Stimulated activated CD4-positive, alpha-beta T cell treated with anti-CD3 and anti-CD28 coated beads, Interleukin-4, amount 100 ng/mL, for 4 hours (primary cell): ENCODE measurements at regions not wholly inside any gene's neighbourhood (a gene's known extent, or its start where the extent isn't known, plus 50 kb on each side); places are given as distances from the start of the nearest gene placed in this dataset.

ENCODE experiments used
- DNase-seq, 2 experiments: peaks; one replicate each; pipeline ENCODE4 v3.0.0-alpha.2; 2020

DNA sequence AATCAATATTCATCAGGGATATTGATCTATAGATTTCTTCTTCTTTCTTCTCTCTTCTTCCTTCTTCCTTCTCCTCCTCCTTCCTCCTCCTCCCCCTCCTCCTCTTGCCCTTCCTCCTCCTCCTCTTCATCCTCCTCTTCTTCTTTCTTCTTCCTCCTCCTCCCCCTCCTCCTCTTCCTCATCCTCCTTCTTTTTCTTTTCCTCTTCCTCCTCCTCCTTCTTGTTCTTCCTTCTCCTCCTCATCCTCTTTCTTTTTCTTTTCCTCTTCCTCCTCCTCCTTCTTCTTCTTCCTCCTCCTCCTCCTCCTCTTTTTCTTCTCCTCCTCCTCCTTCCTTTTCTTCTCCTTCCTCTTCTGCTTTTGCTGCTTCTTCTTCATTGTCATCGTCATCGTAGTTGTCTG lies 52.4 kb upstream of the SERINC1 start:
- DNase-seq: no peak

DNA sequence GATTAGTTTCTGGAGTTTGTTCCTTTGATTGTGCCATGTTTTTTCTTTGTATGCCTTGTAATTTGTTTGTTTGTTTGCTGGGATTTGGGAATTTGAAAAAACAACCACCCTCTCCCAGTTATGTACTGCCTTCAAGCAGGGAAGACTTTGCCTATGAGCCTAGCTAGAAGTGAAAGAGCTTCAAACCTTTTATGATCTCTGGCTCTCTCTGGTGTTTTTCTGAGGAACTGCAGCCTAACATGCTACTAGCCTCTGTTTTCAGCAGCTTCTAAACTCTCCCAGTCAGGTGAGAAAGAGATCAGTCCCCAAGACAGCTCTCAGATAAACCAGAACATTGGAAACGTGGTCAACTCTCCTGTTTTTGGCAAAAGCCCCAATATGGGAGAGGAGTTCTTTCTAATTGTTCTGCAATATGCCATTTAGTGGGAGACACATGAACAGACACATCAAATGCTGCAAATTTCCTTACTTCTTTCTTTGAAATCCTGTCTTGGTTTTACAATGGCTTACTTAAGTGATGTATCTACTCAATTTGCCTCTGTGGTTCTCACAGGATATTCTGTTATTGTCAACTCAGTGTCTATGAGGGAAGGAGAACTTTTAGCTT lies 58.9 kb upstream of the SERINC1 start:
- DNase-seq: peak; percentile 8 to 13

DNA sequence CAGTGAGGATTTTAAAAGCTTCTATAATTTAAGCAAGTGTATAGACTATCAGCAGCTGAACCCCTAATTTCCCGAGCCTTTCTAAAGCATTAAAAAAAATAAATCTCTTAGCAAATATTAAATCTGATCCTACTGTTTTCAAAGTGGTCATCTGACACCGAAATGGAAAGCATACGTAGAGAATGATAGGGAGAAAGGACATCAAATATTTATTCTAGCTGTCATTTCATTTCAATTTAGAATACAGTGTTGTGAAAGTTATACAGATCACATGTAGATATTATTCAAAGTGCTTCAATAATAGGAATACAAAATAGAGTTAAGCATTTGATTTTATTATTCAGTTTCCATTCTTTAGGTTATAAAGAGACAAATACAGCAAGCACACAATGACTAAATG lies 61.9 kb upstream of the PKIB start:
- DNase-seq: no peak

DNA sequence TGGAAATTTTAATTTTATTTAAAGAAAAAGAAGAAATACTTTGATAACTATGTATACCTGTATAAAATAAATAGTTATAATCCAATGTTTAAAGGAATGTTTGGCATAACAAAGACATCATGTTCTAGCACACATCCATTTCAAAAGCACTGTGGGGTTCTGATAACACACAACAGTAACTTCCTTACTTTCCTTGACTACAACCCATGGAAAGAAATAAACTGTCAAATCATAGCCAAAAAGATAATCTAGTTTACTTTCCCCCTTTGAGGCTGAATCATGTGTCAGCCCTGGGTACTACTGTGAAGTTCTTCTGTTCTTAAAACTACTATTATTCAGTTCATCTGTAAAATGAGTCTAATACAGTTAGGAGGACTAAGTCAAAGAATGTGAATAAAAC lies 61.4 kb upstream of the PKIB start:
- no peak for DNase-seq

DNA sequence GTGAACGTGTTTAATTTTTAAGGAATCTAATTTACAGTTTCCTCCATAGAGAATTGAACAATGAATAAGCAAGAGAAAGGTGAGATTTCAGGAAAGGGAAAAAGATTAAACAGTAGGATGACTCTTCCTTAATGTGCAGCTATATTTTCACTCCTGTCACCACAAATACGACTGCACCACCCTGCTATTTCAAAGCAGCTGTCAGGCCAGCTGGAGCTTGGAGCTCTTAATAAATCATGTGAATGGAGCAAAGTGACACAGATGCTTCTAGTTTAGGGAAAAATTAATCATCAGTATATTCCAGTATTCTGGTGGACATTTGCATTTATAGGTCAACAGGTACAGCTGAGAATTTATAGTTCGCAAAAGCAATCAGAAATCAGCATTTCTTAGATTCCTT lies 56.5 kb upstream of the PKIB start:
- DNase-seq: no peak

DNA sequence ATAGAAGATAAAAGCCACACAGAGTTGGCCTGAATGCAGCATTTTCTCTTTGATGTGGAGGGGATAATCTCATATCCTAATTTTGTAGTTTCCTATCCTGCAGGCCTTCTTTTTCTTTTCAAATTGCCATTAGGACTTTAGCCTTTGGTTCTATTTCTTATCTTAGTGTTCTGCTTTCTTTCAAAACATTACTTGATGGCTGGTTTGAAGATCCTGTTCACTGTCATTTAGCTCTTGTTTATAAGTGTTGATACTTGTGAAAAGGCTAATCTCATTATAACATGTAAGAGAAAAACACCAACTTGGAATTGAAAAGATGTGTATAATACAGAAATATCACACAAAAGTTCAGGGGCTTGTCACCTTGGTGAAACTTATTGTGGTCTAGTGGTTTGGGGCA lies 54.6 kb upstream of the PKIB start:
- DNase-seq: no peak

DNA sequence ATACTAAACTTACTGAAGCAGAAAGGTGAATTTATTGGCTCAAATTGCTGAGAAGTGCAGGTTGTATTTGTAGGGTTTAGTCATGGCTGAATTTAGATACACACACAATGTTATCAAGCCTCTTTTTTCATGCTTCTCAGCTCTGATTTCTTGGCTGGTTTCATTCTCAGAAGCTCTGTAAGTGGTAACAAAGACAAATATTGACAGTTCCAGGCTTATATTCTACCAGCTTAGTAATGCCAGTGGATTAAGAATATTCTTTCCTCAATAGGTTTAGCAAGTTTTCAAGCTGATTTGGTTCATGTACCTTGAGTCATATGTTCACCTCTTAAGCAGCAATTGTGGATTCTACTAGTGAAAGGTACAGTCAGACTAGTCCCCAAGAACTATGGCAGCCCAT lies 52.1 kb upstream of the PKIB start:
- DNase-seq: no peak
